IMR-90 (cell line): ENCODE measurements at regions not wholly inside any gene's neighbourhood (a gene's known extent, or its start where the extent isn't known, plus 50 kb on each side); places are given as distances from the start of the nearest gene placed in this dataset.
"Not testable (repeated sequence)": the region's sequence is repeated elsewhere in the genome, so short reads cannot be mapped to it uniquely, and the experiment has no call there.

Experiments used
- ATAC-seq: fragments of 200-7000 bp; cut with Tn5 transposase; 2 replicates; pipeline ENCODE4 v1.9.1; 2020; ENCODE audit warnings: low read depth, mild to moderate bottlenecking, moderate library complexity
- BruUV-seq: library from RNA; stranded (reverse); fragments of 400-500 nt; replicated peaks from 2 replicates; lab custom pipeline; 2021; lab: Mats Ljungman, UMichigan
- CTCF ChIA-PET: fragments of 300-600 bp; formaldehyde crosslinking; extraction: SDS; loops from one replicate; lab custom pipeline; 2021; ENCODE audit warnings: antibody characterized with exemption; lab: Yijun Ruan, JAX
- POLR2A ChIA-PET: fragments of 300-600 bp; sonication (Branson Sonifier 250); formaldehyde crosslinking; loops from one replicate; lab custom pipeline; 2022; ENCODE audit warnings: antibody characterized with exemption; ENCODE audit not compliant: unreplicated experiment; lab: Charles Lee
- DNase-seq: peaks from one replicate; pipeline ENCODE4 v3.0.0; 2013
- H2AFZ ChIP-seq: replicated peaks from 2 replicates; pipeline ENCODE3; 2013; ENCODE audit warnings: low read length, mild to moderate bottlenecking; ENCODE audit not compliant: poor library complexity
- H2AK5ac ChIP-seq: 2 replicates; pipeline ENCODE4 v1.6.1; 2013; ENCODE audit warnings: low read depth, low read length, inconsistent platforms
- H2AK9ac ChIP-seq: replicated peaks from 2 replicates; pipeline ENCODE3; 2013; ENCODE audit warnings: mild to moderate bottlenecking, low read depth, low read length, moderate library complexity; ENCODE audit not compliant: poor library complexity
- H2BK120ac ChIP-seq: 2 replicates; pipeline ENCODE4 v1.6.1; 2013; ENCODE audit warnings: low read depth, low read length, inconsistent platforms
- H2BK15ac ChIP-seq: 3 replicates; pipeline ENCODE4 v1.6.1; 2013; ENCODE audit warnings: low read depth, low read length, inconsistent platforms
- H2BK20ac ChIP-seq: 2 replicates; pipeline ENCODE4 v1.6.1; 2013; ENCODE audit warnings: low read depth, mild to moderate bottlenecking, inconsistent platforms, low read length, moderate library complexity
- H2BK5ac ChIP-seq: 2 replicates; pipeline ENCODE4 v1.6.1; 2013; ENCODE audit warnings: mild to moderate bottlenecking, low read depth, low read length, inconsistent platforms; ENCODE audit not compliant: poor library complexity, severe bottlenecking
- H3K14ac ChIP-seq: replicated peaks from 2 replicates; pipeline ENCODE4 v1.6.1; 2013; ENCODE audit warnings: low read depth, low read length, inconsistent platforms
- H3K18ac ChIP-seq: 2 replicates; pipeline ENCODE4 v1.6.1; 2013; ENCODE audit warnings: low read depth, low read length, control low read depth
- H3K23ac ChIP-seq: 2 replicates; pipeline ENCODE4 v1.6.1; 2013; ENCODE audit warnings: low read depth, low read length, inconsistent platforms
- H3K27ac ChIP-seq: 2 replicates; pipeline ENCODE4 v1.5.1; 2013; ENCODE audit warnings: mild to moderate bottlenecking, control low read depth, low read length; ENCODE audit not compliant: insufficient read depth
- H3K27me3 ChIP-seq: 2 replicates; pipeline ENCODE4 v1.6.1; 2013; ENCODE audit warnings: low read length; ENCODE audit not compliant: control insufficient read depth, insufficient read depth
- H3K36me3 ChIP-seq: 2 replicates; pipeline ENCODE4 v1.6.1; 2013; ENCODE audit warnings: low read length, mixed read lengths; ENCODE audit not compliant: control insufficient read depth, insufficient read depth
- H3K4ac ChIP-seq: 2 replicates; pipeline ENCODE4 v1.6.1; 2013; ENCODE audit warnings: low read depth, low read length, inconsistent platforms
- H3K4me1 ChIP-seq: 2 replicates; pipeline ENCODE4 v1.6.1; 2013; ENCODE audit warnings: low read length, mixed read lengths; ENCODE audit not compliant: control insufficient read depth, insufficient read depth
- H3K4me2 ChIP-seq: 2 replicates; pipeline ENCODE4 v1.6.1; 2013; ENCODE audit warnings: low read depth, mild to moderate bottlenecking, control low read depth, low read length, moderate library complexity
- H3K4me3 ChIP-seq: 2 replicates; pipeline ENCODE4 v1.5.1; 2013; ENCODE audit warnings: low read depth, mild to moderate bottlenecking, control low read depth, low read length, moderate library complexity; ENCODE audit not compliant: insufficient read depth
- H3K56ac ChIP-seq: 2 replicates; pipeline ENCODE4 v1.6.1; 2013; ENCODE audit warnings: low read length, inconsistent platforms; ENCODE audit not compliant: insufficient read depth; ENCODE audit errors: extremely low read depth
- H3K79me1 ChIP-seq, 2 experiments: 2 replicates each; pipeline ENCODE4 v1.6.1; 2013; ENCODE audit warnings: low read length in 2 of 2, inconsistent platforms in 1 of 2, low read depth in 1 of 2
- H3K9ac ChIP-seq: 2 replicates; pipeline ENCODE4 v1.6.1; 2013; ENCODE audit warnings: low read depth, low read length, control low read depth
- H3K9me1 ChIP-seq: 2 replicates; pipeline ENCODE4 v1.6.1; 2013; ENCODE audit warnings: low read length, inconsistent platforms; ENCODE audit not compliant: insufficient read depth
- H3K9me3 ChIP-seq: 2 replicates; pipeline ENCODE4 v1.6.1; 2013; ENCODE audit warnings: low read length; ENCODE audit not compliant: control insufficient read depth, insufficient read depth
- H4K20me1 ChIP-seq: 2 replicates; pipeline ENCODE4 v1.6.1; 2013; ENCODE audit warnings: low read length, inconsistent platforms; ENCODE audit not compliant: insufficient read depth
- H4K5ac ChIP-seq: 2 replicates; pipeline ENCODE4 v1.6.1; 2013; ENCODE audit warnings: mild to moderate bottlenecking, low read depth, low read length, control low read depth
- H4K8ac ChIP-seq, 2 experiments: 2 replicates each; pipeline ENCODE4 v1.6.1; 2013; ENCODE audit warnings: low read depth in 2 of 2, low read length in 2 of 2, control low read depth in 1 of 2, inconsistent platforms in 1 of 2
- H4K91ac ChIP-seq: 2 replicates; pipeline ENCODE4 v1.6.1; 2013; ENCODE audit warnings: low read depth, low read length, inconsistent platforms; ENCODE audit not compliant: insufficient read depth
- WGBS, 2 experiments: methylation state at CpG; one replicate each; pipeline versions ENCODE4 v1.1.5 to v1.1.7; 2013; ENCODE audit warnings: missing lambda C conversion rate in 2 of 2; ENCODE audit not compliant: insufficient read length in 1 of 2; ENCODE audit errors: extremely low coverage in 2 of 2; 5-methylcytosine and 5-hydroxymethylcytosine counted together
- dilution Hi-C: fragments of 300-500 bp; cut with HindIII; formaldehyde crosslinking; loops from one replicate; pipeline ENCODE4 v1.14.3; 2018; ENCODE audit warnings: low sequenced_read_pairs; ENCODE audit not compliant: unreplicated experiment
- in situ Hi-C: fragments of 300-500 bp; cut with MboI; formaldehyde crosslinking; loops from 3 replicates; pipeline ENCODE4 v1.14.3; 2019; ENCODE audit warnings: low sequenced_read_pairs, inconsistent platforms, mixed read lengths
- intact Hi-C: fragments of 100-400 bp; cut with micrococcal nuclease; formaldehyde crosslinking; loops from 2 replicates; pipeline ENCODE4 v1.10.0; 2022

DNA sequence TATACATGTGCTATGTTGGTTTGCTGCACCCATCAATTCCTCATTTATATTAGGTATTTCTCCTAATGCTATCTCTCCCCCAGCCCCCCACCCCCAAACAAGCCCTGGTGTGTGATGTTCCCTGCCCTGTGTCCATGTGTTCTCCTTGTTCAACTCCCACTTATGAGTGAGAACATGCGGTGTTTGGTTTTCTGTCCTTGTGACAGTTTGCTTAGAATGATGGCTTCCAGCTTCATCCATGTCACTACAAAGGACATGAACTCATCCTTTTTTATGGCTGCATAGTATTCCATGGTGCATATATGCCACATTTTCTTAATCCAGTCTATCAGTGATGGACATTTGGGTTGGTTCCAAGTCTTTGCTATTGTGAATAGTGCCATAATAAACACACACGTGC is 68.4 kb upstream of the TOP3B start:
- H3K4me3 ChIP-seq, H2BK120ac ChIP-seq, ATAC-seq, H2BK5ac ChIP-seq, POLR2A ChIA-PET, H3K18ac ChIP-seq, H3K27ac ChIP-seq, H3K4me2 ChIP-seq, H3K56ac ChIP-seq, H4K20me1 ChIP-seq, intact Hi-C loops, H3K4me1 ChIP-seq, H2AK9ac ChIP-seq, H4K91ac ChIP-seq, CTCF ChIA-PET, H3K9me3 ChIP-seq, H2BK20ac ChIP-seq, H4K5ac ChIP-seq, H3K36me3 ChIP-seq, DNase-seq, H2AK5ac ChIP-seq, H2AFZ ChIP-seq, in situ Hi-C loops, H3K9ac ChIP-seq, H3K79me1 ChIP-seq, BruUV-seq, H4K8ac ChIP-seq, H3K9me1 ChIP-seq, H3K14ac ChIP-seq, H3K4ac ChIP-seq, H2BK15ac ChIP-seq, H3K23ac ChIP-seq, dilution Hi-C loops: not testable (repeated sequence)
- peaks cover 18% of the 10 kb centered on the region for H3K27me3 ChIP-seq
- WGBS, 2 experiments = no CpG with 5 or more reads among the region's 2 CpGs
